IMR-90 (cell line): ENCODE measurements at regions not wholly inside any gene's neighbourhood (a gene's known extent, or its start where the extent isn't known, plus 50 kb on each side); places are given as distances from the start of the nearest gene placed in this dataset. TPM values are rescaled to one million over a fixed set of nuclear protein-coding genes. Genes with fewer than 3 reads are reported as not detected.

Experiments used
- ATAC-seq: fragments of 200-7000 bp; cut with Tn5 transposase; 2 replicates; pipeline ENCODE4 v1.9.1; 2020; ENCODE audit warnings: low read depth, mild to moderate bottlenecking, moderate library complexity
- BruUV-seq: library from RNA; stranded (reverse); fragments of 400-500 nt; replicated peaks from 2 replicates; lab custom pipeline; 2021; lab: Mats Ljungman, UMichigan
- CTCF ChIA-PET: fragments of 300-600 bp; formaldehyde crosslinking; extraction: SDS; loops from one replicate; lab custom pipeline; 2021; ENCODE audit warnings: antibody characterized with exemption; lab: Yijun Ruan, JAX
- POLR2A ChIA-PET: fragments of 300-600 bp; sonication (Branson Sonifier 250); formaldehyde crosslinking; loops from one replicate; lab custom pipeline; 2022; ENCODE audit warnings: antibody characterized with exemption; ENCODE audit not compliant: unreplicated experiment; lab: Charles Lee
- DNase-seq: peaks from one replicate; pipeline ENCODE4 v3.0.0; 2013
- H2AFZ ChIP-seq: replicated peaks from 2 replicates; pipeline ENCODE3; 2013; ENCODE audit warnings: low read length, mild to moderate bottlenecking; ENCODE audit not compliant: poor library complexity
- H2AK5ac ChIP-seq: 2 replicates; pipeline ENCODE4 v1.6.1; 2013; ENCODE audit warnings: low read depth, low read length, inconsistent platforms
- H2AK9ac ChIP-seq: replicated peaks from 2 replicates; pipeline ENCODE3; 2013; ENCODE audit warnings: mild to moderate bottlenecking, low read depth, low read length, moderate library complexity; ENCODE audit not compliant: poor library complexity
- H2BK120ac ChIP-seq: 2 replicates; pipeline ENCODE4 v1.6.1; 2013; ENCODE audit warnings: low read depth, low read length, inconsistent platforms
- H2BK15ac ChIP-seq: 3 replicates; pipeline ENCODE4 v1.6.1; 2013; ENCODE audit warnings: low read depth, low read length, inconsistent platforms
- H2BK20ac ChIP-seq: 2 replicates; pipeline ENCODE4 v1.6.1; 2013; ENCODE audit warnings: low read depth, mild to moderate bottlenecking, inconsistent platforms, low read length, moderate library complexity
- H2BK5ac ChIP-seq: 2 replicates; pipeline ENCODE4 v1.6.1; 2013; ENCODE audit warnings: mild to moderate bottlenecking, low read depth, low read length, inconsistent platforms; ENCODE audit not compliant: poor library complexity, severe bottlenecking
- H3K14ac ChIP-seq: replicated peaks from 2 replicates; pipeline ENCODE4 v1.6.1; 2013; ENCODE audit warnings: low read depth, low read length, inconsistent platforms
- H3K18ac ChIP-seq: 2 replicates; pipeline ENCODE4 v1.6.1; 2013; ENCODE audit warnings: low read depth, low read length, control low read depth
- H3K23ac ChIP-seq: 2 replicates; pipeline ENCODE4 v1.6.1; 2013; ENCODE audit warnings: low read depth, low read length, inconsistent platforms
- H3K27ac ChIP-seq: 2 replicates; pipeline ENCODE4 v1.5.1; 2013; ENCODE audit warnings: mild to moderate bottlenecking, control low read depth, low read length; ENCODE audit not compliant: insufficient read depth
- H3K27me3 ChIP-seq: 2 replicates; pipeline ENCODE4 v1.6.1; 2013; ENCODE audit warnings: low read length; ENCODE audit not compliant: control insufficient read depth, insufficient read depth
- H3K36me3 ChIP-seq: 2 replicates; pipeline ENCODE4 v1.6.1; 2013; ENCODE audit warnings: low read length, mixed read lengths; ENCODE audit not compliant: control insufficient read depth, insufficient read depth
- H3K4ac ChIP-seq: 2 replicates; pipeline ENCODE4 v1.6.1; 2013; ENCODE audit warnings: low read depth, low read length, inconsistent platforms
- H3K4me1 ChIP-seq: 2 replicates; pipeline ENCODE4 v1.6.1; 2013; ENCODE audit warnings: low read length, mixed read lengths; ENCODE audit not compliant: control insufficient read depth, insufficient read depth
- H3K4me2 ChIP-seq: 2 replicates; pipeline ENCODE4 v1.6.1; 2013; ENCODE audit warnings: low read depth, mild to moderate bottlenecking, control low read depth, low read length, moderate library complexity
- H3K4me3 ChIP-seq: 2 replicates; pipeline ENCODE4 v1.5.1; 2013; ENCODE audit warnings: low read depth, mild to moderate bottlenecking, control low read depth, low read length, moderate library complexity; ENCODE audit not compliant: insufficient read depth
- H3K56ac ChIP-seq: 2 replicates; pipeline ENCODE4 v1.6.1; 2013; ENCODE audit warnings: low read length, inconsistent platforms; ENCODE audit not compliant: insufficient read depth; ENCODE audit errors: extremely low read depth
- H3K79me1 ChIP-seq, 2 experiments: 2 replicates each; pipeline ENCODE4 v1.6.1; 2013; ENCODE audit warnings: low read length in 2 of 2, inconsistent platforms in 1 of 2, low read depth in 1 of 2
- H3K9ac ChIP-seq: 2 replicates; pipeline ENCODE4 v1.6.1; 2013; ENCODE audit warnings: low read depth, low read length, control low read depth
- H3K9me1 ChIP-seq: 2 replicates; pipeline ENCODE4 v1.6.1; 2013; ENCODE audit warnings: low read length, inconsistent platforms; ENCODE audit not compliant: insufficient read depth
- H3K9me3 ChIP-seq: 2 replicates; pipeline ENCODE4 v1.6.1; 2013; ENCODE audit warnings: low read length; ENCODE audit not compliant: control insufficient read depth, insufficient read depth
- H4K20me1 ChIP-seq: 2 replicates; pipeline ENCODE4 v1.6.1; 2013; ENCODE audit warnings: low read length, inconsistent platforms; ENCODE audit not compliant: insufficient read depth
- H4K5ac ChIP-seq: 2 replicates; pipeline ENCODE4 v1.6.1; 2013; ENCODE audit warnings: mild to moderate bottlenecking, low read depth, low read length, control low read depth
- H4K8ac ChIP-seq, 2 experiments: 2 replicates each; pipeline ENCODE4 v1.6.1; 2013; ENCODE audit warnings: low read depth in 2 of 2, low read length in 2 of 2, control low read depth in 1 of 2, inconsistent platforms in 1 of 2
- H4K91ac ChIP-seq: 2 replicates; pipeline ENCODE4 v1.6.1; 2013; ENCODE audit warnings: low read depth, low read length, inconsistent platforms; ENCODE audit not compliant: insufficient read depth
- CHD1 ChIP-seq: IDR thresholded peaks from 2 replicates; pipeline ENCODE4 v1.6.1; 2012; ENCODE audit warnings: low read depth, low read length, improper control_type of control experiment
- FOS ChIP-seq: fragments of 150-350 bp; IDR thresholded peaks from 2 replicates; pipeline ENCODE4 v1.6.1; 2016; ENCODE audit warnings: low read depth, low read length
- MXI1 ChIP-seq: IDR thresholded peaks from 2 replicates; pipeline ENCODE4 v1.6.1; 2012; ENCODE audit warnings: low read depth, mild to moderate bottlenecking, low read length, moderate library complexity, borderline replicate concordance
- POLR2A ChIP-seq: IDR thresholded peaks from 2 replicates; pipeline ENCODE4 v1.6.1; 2012; ENCODE audit warnings: mild to moderate bottlenecking, low read depth, low read length
- RAD21 ChIP-seq: IDR thresholded peaks from 2 replicates; pipeline ENCODE4 v1.6.1; 2012; ENCODE audit warnings: low read length, improper control_type of control experiment
- RCOR1 ChIP-seq: IDR thresholded peaks from 2 replicates; pipeline ENCODE4 v1.6.1; 2012; ENCODE audit warnings: mild to moderate bottlenecking, low read length, improper control_type of control experiment; ENCODE audit not compliant: insufficient replicate concordance
- WGBS, 2 experiments: methylation state at CpG; one replicate each; pipeline versions ENCODE4 v1.1.5 to v1.1.7; 2013; ENCODE audit warnings: missing lambda C conversion rate in 2 of 2; ENCODE audit not compliant: insufficient read length in 1 of 2; ENCODE audit errors: extremely low coverage in 2 of 2; 5-methylcytosine and 5-hydroxymethylcytosine counted together
- dilution Hi-C: fragments of 300-500 bp; cut with HindIII; formaldehyde crosslinking; loops from one replicate; pipeline ENCODE4 v1.14.3; 2018; ENCODE audit warnings: low sequenced_read_pairs; ENCODE audit not compliant: unreplicated experiment
- in situ Hi-C: fragments of 300-500 bp; cut with MboI; formaldehyde crosslinking; loops from 3 replicates; pipeline ENCODE4 v1.14.3; 2019; ENCODE audit warnings: low sequenced_read_pairs, inconsistent platforms, mixed read lengths
- intact Hi-C: fragments of 100-400 bp; cut with micrococcal nuclease; formaldehyde crosslinking; loops from 2 replicates; pipeline ENCODE4 v1.10.0; 2022
- microRNA-seq, 2 experiments: library from miRNA; stranded (forward) in 1 of 2; unstranded in 1 of 2; fragments of 10-50 nt in 1 of 2; fragments of <30 nt in 1 of 2; gene quantifications in 1 of 2; microRNA quantifications in 1 of 2; one replicate each; pipeline versions ENCODE3 to v1.1.0; 2013 to 2020; ENCODE audit not compliant: insufficient read depth in 1 of 2, insufficient read length in 1 of 2, unreplicated experiment in 1 of 2
- small RNA-seq, 5 experiments: library from RNA; depleted of rRNA; stranded (forward); fragments of <200 nt; gene quantifications; one replicate each; pipeline ENCODE3, GENCODE V24; 2012

- WGBS, 2 experiments: 20% methylated on average over 1 of the region's 2 CpGs; no CpG with 5 or more reads in 1 of the 2 experiments
- Histone ChIP-seq H3K56ac (no peak overlapping the region), H3K27ac (no peak overlapping the region), H3K4me1 (no peaks in the 10 kb centered on the region), H2BK5ac (no peak overlapping the region), H2BK15ac (no peak overlapping the region), H3K9me3 (no peaks in the 10 kb centered on the region), H3K14ac (no peak overlapping the region), H4K20me1 (no peaks in the 10 kb centered on the region), H3K4me2 (no peak overlapping the region), H2BK20ac (no peak overlapping the region), H2BK120ac (no peak overlapping the region), H4K5ac (no peak overlapping the region), H2AFZ (no peak overlapping the region), H3K9me1 (no peaks in the 10 kb centered on the region), H2AK9ac (no peak overlapping the region), H3K79me1 (no peaks in the 10 kb centered on the region), H4K8ac (no peak overlapping the region), H3K4me3 (no peak overlapping the region), H3K9ac (no peak overlapping the region), H4K91ac (no peak overlapping the region), H2AK5ac (no peak overlapping the region), H3K4ac (no peak overlapping the region), H3K36me3 (no peaks in the 10 kb centered on the region), H3K27me3 (no peaks in the 10 kb centered on the region; the same call in 1 of the 2 replicates), H3K18ac (no peak overlapping the region), H3K23ac (no peak overlapping the region)
- dilution Hi-C loops (no loop called here), in situ Hi-C loops (no loop called here), intact Hi-C loops (no loop called here)
- TF ChIP-seq POLR2A: no peak
- TF ChIP-seq CHD1: no peak
- no peak for TF ChIP-seq RCOR1
- no peak for TF ChIP-seq MXI1
- TF ChIP-seq RAD21: no peak
- TF ChIP-seq FOS: no peak
- BruUV-seq: no TSS peak
- POLR2A ChIA-PET: no interaction called here
- DNase-seq (no peak), ATAC-seq (no peak)
- CTCF ChIA-PET: no interaction called here
Observed at GRCh38 chr18:44630118-44630517, 50.6 kb upstream of the SETBP1 start.

Small RNA genes lying in the stretch of these regions (microRNA-seq; reads per million reads assigned to microRNA genes)
- gene RNA5SP455 (ENCODE audit: insufficient read depth, insufficient read length): not detected

Small RNA genes lying in the stretch of these regions (small RNA-seq; reads per million reads assigned to genes)
- gene RNA5SP455: 0 reads per million in 5 experiments
